DND-41 (cell line): ENCODE measurements at regions not wholly inside any gene's neighbourhood (a gene's known extent, or its start where the extent isn't known, plus 50 kb on each side); places are given as distances from the start of the nearest gene placed in this dataset.

Experiments used
- EZH2 ChIP-seq: IDR thresholded peaks from 3 replicates; pipeline ENCODE4 v1.6.1; 2012; ENCODE audit warnings: borderline replicate concordance, low read depth, mild to moderate bottlenecking, moderate library complexity, low read length, inconsistent platforms; ENCODE audit not compliant: severe bottlenecking
- TF ChIP-seq, protein P1 (sequence below): IDR thresholded peaks from 2 replicates; pipeline ENCODE4 v1.5.1; 2012; ENCODE audit warnings: borderline replicate concordance, low read length, moderate library complexity, mild to moderate bottlenecking; ENCODE audit not compliant: poor library complexity, severe bottlenecking; ENCODE audit errors: extremely low read depth

DNA sequence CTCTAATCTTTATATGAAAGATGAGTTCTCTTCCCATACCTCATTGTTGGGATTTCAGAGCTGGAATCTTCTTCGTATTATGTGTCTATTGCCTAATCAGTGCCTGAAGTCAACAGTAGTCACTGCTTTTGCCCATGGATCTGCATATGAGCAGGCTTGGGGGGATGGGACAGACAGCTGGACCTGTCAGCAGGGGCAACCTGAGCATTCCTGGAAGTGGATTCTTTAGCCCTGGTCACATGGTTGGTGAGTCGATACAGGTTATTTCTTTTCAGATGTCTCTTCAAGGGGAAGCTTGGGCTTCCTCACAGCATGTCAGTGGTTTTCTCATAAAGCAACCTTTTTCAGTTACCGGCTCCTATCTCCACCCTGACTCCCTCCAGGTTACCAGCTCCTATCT, 97.3 kb upstream of the RBM19 start:
- TF ChIP-seq, protein P1, sequence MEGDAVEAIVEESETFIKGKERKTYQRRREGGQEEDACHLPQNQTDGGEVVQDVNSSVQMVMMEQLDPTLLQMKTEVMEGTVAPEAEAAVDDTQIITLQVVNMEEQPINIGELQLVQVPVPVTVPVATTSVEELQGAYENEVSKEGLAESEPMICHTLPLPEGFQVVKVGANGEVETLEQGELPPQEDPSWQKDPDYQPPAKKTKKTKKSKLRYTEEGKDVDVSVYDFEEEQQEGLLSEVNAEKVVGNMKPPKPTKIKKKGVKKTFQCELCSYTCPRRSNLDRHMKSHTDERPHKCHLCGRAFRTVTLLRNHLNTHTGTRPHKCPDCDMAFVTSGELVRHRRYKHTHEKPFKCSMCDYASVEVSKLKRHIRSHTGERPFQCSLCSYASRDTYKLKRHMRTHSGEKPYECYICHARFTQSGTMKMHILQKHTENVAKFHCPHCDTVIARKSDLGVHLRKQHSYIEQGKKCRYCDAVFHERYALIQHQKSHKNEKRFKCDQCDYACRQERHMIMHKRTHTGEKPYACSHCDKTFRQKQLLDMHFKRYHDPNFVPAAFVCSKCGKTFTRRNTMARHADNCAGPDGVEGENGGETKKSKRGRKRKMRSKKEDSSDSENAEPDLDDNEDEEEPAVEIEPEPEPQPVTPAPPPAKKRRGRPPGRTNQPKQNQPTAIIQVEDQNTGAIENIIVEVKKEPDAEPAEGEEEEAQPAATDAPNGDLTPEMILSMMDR = no peak
- no peak for TF ChIP-seq EZH2
